ENCODE measurements at regions not wholly inside any gene's neighbourhood (a gene's known extent, or its start where the extent isn't known, plus 50 kb on each side); places are given as distances from the start of the nearest gene placed in this dataset.

DNA sequence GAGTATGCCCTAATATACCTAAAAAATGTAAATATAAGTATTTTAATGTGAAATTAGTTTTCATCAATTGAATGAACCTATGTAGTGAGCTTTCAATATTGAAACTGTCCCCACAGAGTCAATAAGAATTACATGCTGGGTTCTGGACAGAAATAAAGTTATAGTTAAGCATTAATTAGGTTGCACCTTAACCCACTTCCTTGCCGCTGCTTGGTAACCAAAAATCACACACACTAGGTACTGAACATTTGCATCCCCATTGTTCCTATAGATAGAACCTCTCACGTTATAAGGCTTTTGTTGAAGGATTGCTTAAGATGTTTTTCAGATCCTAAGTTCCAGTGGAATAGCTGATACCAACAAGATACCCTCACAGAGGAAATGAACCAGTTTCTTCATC lies 237.1 kb upstream of the OPRM1 start:
- TF ChIP-seq MXI1 (IDR thresholded peaks at IDR 0.05; ENCODE audit: borderline replicate concordance, low read depth, low read length) = no peak
- TF ChIP-seq FOS (IDR thresholded peaks at IDR 0.05; ENCODE audit: low read depth, low read length) = no peak
- no peak for TF ChIP-seq MAFK (IDR thresholded peaks at IDR 0.05; ENCODE audit: low read depth, low read length)
- TF ChIP-seq, protein P1, sequence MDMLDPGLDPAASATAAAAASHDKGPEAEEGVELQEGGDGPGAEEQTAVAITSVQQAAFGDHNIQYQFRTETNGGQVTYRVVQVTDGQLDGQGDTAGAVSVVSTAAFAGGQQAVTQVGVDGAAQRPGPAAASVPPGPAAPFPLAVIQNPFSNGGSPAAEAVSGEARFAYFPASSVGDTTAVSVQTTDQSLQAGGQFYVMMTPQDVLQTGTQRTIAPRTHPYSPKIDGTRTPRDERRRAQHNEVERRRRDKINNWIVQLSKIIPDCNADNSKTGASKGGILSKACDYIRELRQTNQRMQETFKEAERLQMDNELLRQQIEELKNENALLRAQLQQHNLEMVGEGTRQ (IDR thresholded peaks at IDR 0.05; ENCODE audit: low read depth, low read length) = no peak
- TF ChIP-seq, protein P2, sequence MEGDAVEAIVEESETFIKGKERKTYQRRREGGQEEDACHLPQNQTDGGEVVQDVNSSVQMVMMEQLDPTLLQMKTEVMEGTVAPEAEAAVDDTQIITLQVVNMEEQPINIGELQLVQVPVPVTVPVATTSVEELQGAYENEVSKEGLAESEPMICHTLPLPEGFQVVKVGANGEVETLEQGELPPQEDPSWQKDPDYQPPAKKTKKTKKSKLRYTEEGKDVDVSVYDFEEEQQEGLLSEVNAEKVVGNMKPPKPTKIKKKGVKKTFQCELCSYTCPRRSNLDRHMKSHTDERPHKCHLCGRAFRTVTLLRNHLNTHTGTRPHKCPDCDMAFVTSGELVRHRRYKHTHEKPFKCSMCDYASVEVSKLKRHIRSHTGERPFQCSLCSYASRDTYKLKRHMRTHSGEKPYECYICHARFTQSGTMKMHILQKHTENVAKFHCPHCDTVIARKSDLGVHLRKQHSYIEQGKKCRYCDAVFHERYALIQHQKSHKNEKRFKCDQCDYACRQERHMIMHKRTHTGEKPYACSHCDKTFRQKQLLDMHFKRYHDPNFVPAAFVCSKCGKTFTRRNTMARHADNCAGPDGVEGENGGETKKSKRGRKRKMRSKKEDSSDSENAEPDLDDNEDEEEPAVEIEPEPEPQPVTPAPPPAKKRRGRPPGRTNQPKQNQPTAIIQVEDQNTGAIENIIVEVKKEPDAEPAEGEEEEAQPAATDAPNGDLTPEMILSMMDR (conservative IDR thresholded peaks at IDR 0.05; ENCODE audit: low read depth, low read length) = no peak
- TF ChIP-seq RAD21 (IDR thresholded peaks at IDR 0.05; ENCODE audit: low read length) = no peak
- TF ChIP-seq CHD1 (IDR thresholded peaks at IDR 0.05; ENCODE audit: low read depth, low read length) = no peak
- no peak for TF ChIP-seq RCOR1 (IDR thresholded peaks at IDR 0.05; ENCODE audit: insufficient replicate concordance, low read length)
- TF ChIP-seq, protein P3, sequence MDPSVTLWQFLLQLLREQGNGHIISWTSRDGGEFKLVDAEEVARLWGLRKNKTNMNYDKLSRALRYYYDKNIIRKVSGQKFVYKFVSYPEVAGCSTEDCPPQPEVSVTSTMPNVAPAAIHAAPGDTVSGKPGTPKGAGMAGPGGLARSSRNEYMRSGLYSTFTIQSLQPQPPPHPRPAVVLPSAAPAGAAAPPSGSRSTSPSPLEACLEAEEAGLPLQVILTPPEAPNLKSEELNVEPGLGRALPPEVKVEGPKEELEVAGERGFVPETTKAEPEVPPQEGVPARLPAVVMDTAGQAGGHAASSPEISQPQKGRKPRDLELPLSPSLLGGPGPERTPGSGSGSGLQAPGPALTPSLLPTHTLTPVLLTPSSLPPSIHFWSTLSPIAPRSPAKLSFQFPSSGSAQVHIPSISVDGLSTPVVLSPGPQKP (IDR thresholded peaks at IDR 0.05; ENCODE audit: borderline replicate concordance, low read depth, low read length) = no peak
- no peak for TF ChIP-seq CEBPB (IDR thresholded peaks at IDR 0.05; ENCODE audit: low read depth, low read length)
- no peak for TF ChIP-seq SMC3 (IDR thresholded peaks at IDR 0.05; ENCODE audit: low read depth, low read length)
- H4K5ac ChIP-seq (ENCODE audit: low read depth, low read length) = no peak overlapping the region
- H3K9ac ChIP-seq (ENCODE audit: low read depth, low read length) = no peak overlapping the region
- intact Hi-C loops (cut with micrococcal nuclease) (no loop called here), in situ Hi-C loops (cut with MboI; ENCODE audit: low sequenced_read_pairs) (no loop called here), dilution Hi-C loops (cut with HindIII; ENCODE audit: low sequenced_read_pairs, unreplicated experiment) (no loop called here)
- no peak overlapping the region for H2AFZ ChIP-seq (replicated peaks; ENCODE audit: low read length, poor library complexity)
- H3K79me1 ChIP-seq (ENCODE audit: low read depth in 1 of 2, low read length in 2 of 2) = no peaks in the 10 kb centered on the region
- H2BK20ac ChIP-seq (ENCODE audit: low read depth, low read length) = no peak overlapping the region
- H2BK5ac ChIP-seq (ENCODE audit: low read depth, low read length, poor library complexity, severe bottlenecking) = no peak overlapping the region
- no peak overlapping the region for H3K27ac ChIP-seq (ENCODE audit: insufficient read depth, low read length)
- WGBS, 2 experiments (ENCODE audit: extremely low coverage in 2 of 2, insufficient read length in 1 of 2) = no CpG with 5 or more reads among the region's 2 CpGs
- ATAC-seq (ENCODE audit: low read depth) (no peak), DNase-seq (no peak)
- no peak overlapping the region for H3K14ac ChIP-seq (replicated peaks; ENCODE audit: low read depth, low read length)
- ChIA-PET CTCF (no interaction called here), POLR2A (ENCODE audit: unreplicated experiment) (no interaction called here)
- no peaks in the 10 kb centered on the region for H4K20me1 ChIP-seq (ENCODE audit: insufficient read depth, low read length)
- no peak overlapping the region for H3K4me2 ChIP-seq (ENCODE audit: low read depth, low read length)
- H3K4me1 ChIP-seq (ENCODE audit: control insufficient read depth, insufficient read depth, low read length) = no peaks in the 10 kb centered on the region
- H3K9me3 ChIP-seq (ENCODE audit: control insufficient read depth, insufficient read depth, low read length) = peaks cover 6% of the 10 kb centered on the region; the same call in 1 of the 2 replicates
- H2AK9ac ChIP-seq (replicated peaks; ENCODE audit: low read depth, low read length, poor library complexity) = no peak overlapping the region
- no peak overlapping the region for H2BK120ac ChIP-seq (ENCODE audit: low read depth, low read length)
- no peak overlapping the region for H2AK5ac ChIP-seq (ENCODE audit: low read depth, low read length)
- no peaks in the 10 kb centered on the region for H3K27me3 ChIP-seq (ENCODE audit: control insufficient read depth, insufficient read depth, low read length)
- H3K9me1 ChIP-seq (ENCODE audit: insufficient read depth, low read length) = no peaks in the 10 kb centered on the region
- no peak overlapping the region for H3K56ac ChIP-seq (ENCODE audit: extremely low read depth, insufficient read depth, low read length)
- no peak overlapping the region for H3K18ac ChIP-seq (ENCODE audit: low read depth, low read length)
- no peak overlapping the region for H2BK15ac ChIP-seq (ENCODE audit: low read depth, low read length)
- H4K91ac ChIP-seq (ENCODE audit: insufficient read depth, low read depth, low read length) = no peak overlapping the region
- no peak overlapping the region for H3K4me3 ChIP-seq (ENCODE audit: insufficient read depth, low read depth, low read length)
- H3K36me3 ChIP-seq (ENCODE audit: control insufficient read depth, insufficient read depth, low read length) = no peaks in the 10 kb centered on the region
- no peak overlapping the region for H3K23ac ChIP-seq (ENCODE audit: low read depth, low read length)
- no TSS peak for BruUV-seq (replicated peaks)
- H4K8ac ChIP-seq (ENCODE audit: low read depth in 2 of 2, low read length in 2 of 2) = no peak overlapping the region
- H3K4ac ChIP-seq (ENCODE audit: low read depth, low read length) = no peak overlapping the region
